ENCODE measurements at regions not wholly inside any gene's neighbourhood (a gene's known extent, or its start where the extent isn't known, plus 50 kb on each side); places are given as distances from the start of the nearest gene placed in this dataset.
"Not testable (repeated sequence)": the region's sequence is repeated elsewhere in the genome, so short reads cannot be mapped to it uniquely, and the experiment has no call there.

DNA sequence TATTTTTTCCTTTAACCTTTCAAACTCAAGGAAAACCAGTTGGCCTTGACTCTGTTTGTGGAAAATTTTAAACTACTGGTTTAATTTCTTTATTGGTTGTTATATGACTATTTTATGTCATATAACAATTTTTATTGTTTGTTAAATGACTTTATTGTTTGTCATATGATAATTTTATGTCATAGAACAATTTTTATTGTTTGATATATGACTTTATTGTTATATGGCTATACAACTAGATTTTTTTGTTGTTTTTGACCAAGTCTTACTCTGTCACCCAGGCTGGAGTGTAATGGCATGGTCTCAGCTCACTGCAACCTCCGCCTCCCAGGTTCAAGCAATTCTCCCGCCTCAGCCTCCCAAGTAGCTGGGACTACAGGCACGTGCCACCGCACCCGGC is 61.1 kb upstream of the TRIM77 start:
- not testable (repeated sequence) for TF ChIP-seq POLR2AphosphoS5, POLR2A, SPI1, TAF1 (IDR thresholded peaks at IDR 0.05; ENCODE audit: low read depth, low read length)
